ENCODE measurements at regions not wholly inside any gene's neighbourhood (a gene's known extent, or its start where the extent isn't known, plus 50 kb on each side); places are given as distances from the start of the nearest gene placed in this dataset.

GRCh38 chr5:8216921-8217320 is 348.0 kb downstream of the MTRR start:
- TF ChIP-seq CTCF (conservative IDR thresholded peaks at IDR 0.05) (no peak), ZFX (IDR thresholded peaks at IDR 0.05) (no peak)

Measured in C4-2B (cell line).